ENCODE measurements at regions not wholly inside any gene's neighbourhood (a gene's known extent, or its start where the extent isn't known, plus 50 kb on each side); places are given as distances from the start of the nearest gene placed in this dataset.

- TF ChIP-seq CTCF (IDR thresholded peaks at IDR 0.05; ENCODE audit: control extremely low read depth in 1 of 3, insufficient read depth in 1 of 3, low read depth in 1 of 3, low read length in 3 of 3): no peak
- TF ChIP-seq NANOG (IDR thresholded peaks at IDR 0.05; ENCODE audit: insufficient read depth, low read depth, low read length, poor library complexity, severe bottlenecking): no peak
- no peak for TF ChIP-seq POLR2A (IDR thresholded peaks at IDR 0.05; ENCODE audit: control extremely low read depth in 1 of 2, low read depth in 2 of 2, low read length in 2 of 2)
- no peak for TF ChIP-seq CBX5 (IDR thresholded peaks at IDR 0.05; ENCODE audit: low read depth, low read length)
- no peak for TF ChIP-seq TCF12 (IDR thresholded peaks at IDR 0.05; ENCODE audit: low read depth, low read length)
- TF ChIP-seq RAD21 (IDR thresholded peaks at IDR 0.05 in 1 of 2, conservative IDR thresholded peaks at IDR 0.05 in 1 of 2; ENCODE audit: low read depth in 2 of 2, low read length in 2 of 2): no peak
- no peak for TF ChIP-seq TEAD4 (IDR thresholded peaks at IDR 0.05; ENCODE audit: low read depth, low read length)
These were observed 1396.1 kb upstream of the TMEFF2 start (continued) for GRCh38 chr2:193590831-193591230.
